OCI-LY1 (cell line): ENCODE measurements at regions not wholly inside any gene's neighbourhood (a gene's known extent, or its start where the extent isn't known, plus 50 kb on each side); places are given as distances from the start of the nearest gene placed in this dataset.
"Not testable (repeated sequence)": the region's sequence is repeated elsewhere in the genome, so short reads cannot be mapped to it uniquely, and the experiment has no call there.

Experiments
- H2AFZ ChIP-seq: fragments of 200-600 bp; sonication (generic), shearing (Covaris generic); 2 replicates; pipeline ENCODE4 v1.6.0; 2014; ENCODE audit warnings: antibody characterized with exemption, mild to moderate bottlenecking, low read length
- H3F3A ChIP-seq: fragments of 200-600 bp; sonication (generic), shearing (Covaris generic); 2 replicates; pipeline ENCODE4 v1.6.0; 2014; ENCODE audit warnings: mild to moderate bottlenecking, antibody characterized with exemption, low read length, moderate library complexity; ENCODE audit not compliant: insufficient read depth
- H3K27ac ChIP-seq: fragments of 200-600 bp; sonication (generic); 2 replicates; pipeline ENCODE4 v1.5.1; 2014; ENCODE audit warnings: low read length, mixed run types, mild to moderate bottlenecking, low read depth; ENCODE audit not compliant: poor library complexity, severe bottlenecking
- H3K27me3 ChIP-seq: fragments of 200-600 bp; sonication (generic); 2 replicates; pipeline ENCODE4 v1.6.0; 2014; ENCODE audit warnings: antibody characterized with exemption, mild to moderate bottlenecking, low read length, moderate library complexity; ENCODE audit not compliant: insufficient read depth
- H3K36me3 ChIP-seq: fragments of 200-600 bp; sonication (generic); 2 replicates; pipeline ENCODE4 v1.6.1; 2014; ENCODE audit warnings: mild to moderate bottlenecking, antibody characterized with exemption, low read length, moderate library complexity, mixed read lengths; ENCODE audit not compliant: insufficient read depth
- H3K4me1 ChIP-seq: fragments of 200-600 bp; sonication (generic); 2 replicates; pipeline ENCODE4 v1.5.1; 2014; ENCODE audit warnings: mild to moderate bottlenecking, low read length, moderate library complexity; ENCODE audit not compliant: insufficient read depth, severe bottlenecking
- H3K4me2 ChIP-seq: fragments of 200-600 bp; sonication (generic), shearing (Covaris generic); 2 replicates; pipeline ENCODE4 v1.6.1; 2014; ENCODE audit warnings: low read length
- H3K4me3 ChIP-seq: fragments of 200-600 bp; sonication (generic); 2 replicates; pipeline ENCODE4 v1.5.1; 2014; ENCODE audit warnings: low read length, low read depth, mild to moderate bottlenecking, mixed read lengths; ENCODE audit not compliant: poor library complexity, severe bottlenecking
- H3K79me2 ChIP-seq: fragments of 200-600 bp; shearing (Covaris generic); 2 replicates; pipeline ENCODE4 v1.6.1; 2016; ENCODE audit warnings: mixed run types, low read length, mixed read lengths; ENCODE audit not compliant: insufficient read depth
- H3K9ac ChIP-seq: fragments of 200-600 bp; sonication (generic), shearing (Covaris generic); 2 replicates; pipeline ENCODE4 v1.6.1; 2014; ENCODE audit warnings: mild to moderate bottlenecking, low read length, mixed read lengths
- H3K9me2 ChIP-seq: fragments of 200-600 bp; sonication (generic), shearing (Covaris generic); 2 replicates; pipeline ENCODE4 v1.6.1; 2014; ENCODE audit warnings: low read depth, mild to moderate bottlenecking, low read length, mixed read lengths
- H3K9me3 ChIP-seq: fragments of 200-600 bp; shearing (Covaris generic); 2 replicates; pipeline ENCODE4 v1.6.1; 2014; ENCODE audit warnings: low read length, mixed read lengths
- H4K20me1 ChIP-seq: fragments of 200-600 bp; sonication (generic), shearing (Covaris generic); 2 replicates; pipeline ENCODE4 v1.6.0; 2016; ENCODE audit warnings: mild to moderate bottlenecking, low read length; ENCODE audit not compliant: insufficient read depth
- CTCF ChIP-seq: fragments of 200-600 bp; sonication (generic), shearing (Covaris generic); IDR thresholded peaks from 2 replicates; pipeline ENCODE4 v1.5.1; 2017; ENCODE audit warnings: mild to moderate bottlenecking, antibody characterized with exemption, low read length, moderate library complexity, mixed read lengths
- EZH2 ChIP-seq: fragments of 200-600 bp; sonication (generic), shearing (Covaris generic); IDR thresholded peaks from 2 replicates; pipeline ENCODE4 v1.8.0; 2017; ENCODE audit warnings: borderline replicate concordance, mixed run types, mild to moderate bottlenecking, antibody characterized with exemption, low read length, moderate library complexity, mixed read lengths

GRCh38 chr6:27599859-27600532 is 127.1 kb upstream of the ZNF184 start:
- H3K36me3 ChIP-seq = no peaks in the 10 kb centered on the region
- no peaks in the 10 kb centered on the region for H3K4me1 ChIP-seq
- no peaks in the 10 kb centered on the region for H4K20me1 ChIP-seq
- H3F3A ChIP-seq = no peaks in the 10 kb centered on the region
- no peaks in the 10 kb centered on the region for H3K9me3 ChIP-seq
- H3K4me3 ChIP-seq = no peak overlapping the region
- no peaks in the 10 kb centered on the region for H3K9me2 ChIP-seq
- H3K27me3 ChIP-seq = no peaks in the 10 kb centered on the region
- H3K27ac ChIP-seq = no peak overlapping the region
- no peaks in the 10 kb centered on the region for H3K79me2 ChIP-seq
- TF ChIP-seq CTCF = no peak
- TF ChIP-seq EZH2 = no peak
- no peak overlapping the region for H3K4me2 ChIP-seq
- H2AFZ ChIP-seq = no peak overlapping the region
- no peak overlapping the region for H3K9ac ChIP-seq

DNA sequence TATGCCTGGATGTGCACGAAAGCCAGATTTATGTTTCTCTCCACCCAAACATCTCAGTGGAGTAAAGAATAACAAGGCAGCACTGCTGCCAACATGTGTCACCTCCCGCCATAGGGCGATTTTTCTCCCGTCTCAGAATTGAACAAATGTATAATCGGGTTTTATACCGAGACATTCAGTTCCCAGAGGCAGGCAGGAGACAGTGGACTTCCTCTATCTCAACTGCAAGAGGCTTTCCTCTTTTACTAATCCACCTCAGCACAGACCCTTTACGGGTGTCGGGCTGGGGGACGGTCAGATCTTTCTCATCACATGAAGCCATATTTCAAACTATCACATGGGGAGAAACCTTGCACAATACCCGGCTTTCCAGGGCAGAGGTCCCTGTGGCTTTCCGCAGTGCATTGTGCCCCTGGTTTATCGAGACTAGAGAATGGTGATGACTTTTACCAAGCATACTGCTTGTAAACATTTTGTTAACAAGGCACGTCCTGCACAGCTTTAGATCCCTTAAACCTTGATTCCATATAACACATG is 124.2 kb upstream of the ZNF184 start:
- H3K9ac ChIP-seq, H3K27me3 ChIP-seq, H3F3A ChIP-seq, H3K9me3 ChIP-seq, H4K20me1 ChIP-seq, H3K4me3 ChIP-seq, H3K9me2 ChIP-seq, H3K79me2 ChIP-seq, H3K4me2 ChIP-seq, H2AFZ ChIP-seq, H3K36me3 ChIP-seq, H3K27ac ChIP-seq: not testable (repeated sequence)
- H3K4me1 ChIP-seq = peaks cover 18% of the 10 kb centered on the region

DNA sequence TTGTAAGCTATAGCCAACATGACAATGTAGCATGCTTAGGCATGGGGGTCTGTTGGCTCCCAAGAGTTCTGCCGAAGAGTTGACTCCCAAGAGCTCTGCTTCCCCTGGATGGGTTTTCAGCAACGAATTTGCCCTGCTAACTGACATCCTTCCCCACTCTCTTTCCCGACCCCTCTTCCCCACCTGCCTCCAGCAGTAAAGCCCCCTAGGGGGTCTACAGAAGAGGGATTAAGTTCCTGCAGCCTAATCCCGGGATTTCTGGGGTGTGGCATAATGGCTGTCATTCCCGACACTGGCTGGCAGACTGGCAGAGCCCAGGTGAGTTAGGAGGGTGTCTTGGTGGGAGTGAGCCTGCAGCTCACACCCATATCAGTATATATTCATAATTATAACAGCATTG is 121.0 kb upstream of the ZNF184 start:
- Histone ChIP-seq H3K79me2 (no peaks in the 10 kb centered on the region), H4K20me1 (no peaks in the 10 kb centered on the region), H3K4me1 (peaks cover 22% of the 10 kb centered on the region), H3K9ac (no peak overlapping the region), H3K4me3 (peak overlapping the region; percentile 59), H3K9me3 (no peaks in the 10 kb centered on the region), H3K9me2 (no peaks in the 10 kb centered on the region), H3K36me3 (no peaks in the 10 kb centered on the region), H3K4me2 (peak overlapping the region; percentile 69), H3F3A (no peaks in the 10 kb centered on the region), H3K27ac (no peak overlapping the region), H3K27me3 (no peaks in the 10 kb centered on the region), H2AFZ (no peak overlapping the region)
- TF ChIP-seq EZH2 = no peak
- TF ChIP-seq CTCF = no peak
